Smooth muscle cell (in vitro differentiated cells): ENCODE measurements at regions not wholly inside any gene's neighbourhood (a gene's known extent, or its start where the extent isn't known, plus 50 kb on each side); places are given as distances from the start of the nearest gene placed in this dataset.

ENCODE experiments used
- DNase-seq: peaks from one replicate; lab custom pipeline; 2025; ENCODE audit not compliant: unreplicated experiment; lab: John Stamatoyannopoulos, UW
- H2AFZ ChIP-seq: fragments of 200-600 bp; sonication (generic); 2 replicates; pipeline ENCODE4 v1.6.0; 2016; ENCODE audit warnings: antibody characterized with exemption, low read depth, mild to moderate bottlenecking
- H3F3A ChIP-seq: fragments of 200-600 bp; sonication (generic); 2 replicates; pipeline ENCODE4 v1.6.0; 2017; ENCODE audit warnings: antibody characterized with exemption, low read depth
- H3K27ac ChIP-seq: fragments of 200-600 bp; sonication (generic); 2 replicates; pipeline ENCODE4 v1.5.1; 2016; ENCODE audit warnings: low read depth, mild to moderate bottlenecking
- H3K27me3 ChIP-seq: fragments of 200-600 bp; sonication (generic); 2 replicates; pipeline ENCODE4 v1.6.1; 2016; ENCODE audit warnings: low read depth, mild to moderate bottlenecking
- H3K36me3 ChIP-seq: fragments of 200-600 bp; sonication (generic); 2 replicates; pipeline ENCODE4 v1.5.1; 2016; ENCODE audit warnings: low read depth
- H3K4me1 ChIP-seq: fragments of 200-600 bp; sonication (generic); 2 replicates; pipeline ENCODE4 v1.5.1; 2016; ENCODE audit warnings: low read depth
- H3K4me2 ChIP-seq: fragments of 200-600 bp; sonication (generic); 2 replicates; pipeline ENCODE4 v1.6.0; 2016; ENCODE audit warnings: mild to moderate bottlenecking
- H3K4me3 ChIP-seq: fragments of 200-600 bp; sonication (generic); 2 replicates; pipeline ENCODE4 v1.5.1; 2016; ENCODE audit warnings: mild to moderate bottlenecking
- H3K79me2 ChIP-seq: fragments of 200-600 bp; sonication (generic); 2 replicates; pipeline ENCODE4 v1.6.0; 2016; ENCODE audit warnings: low read depth, mild to moderate bottlenecking
- H3K9ac ChIP-seq: fragments of 200-600 bp; sonication (generic); 2 replicates; pipeline ENCODE4 v1.6.0; 2016; ENCODE audit warnings: low read depth
- H3K9me3 ChIP-seq: fragments of 200-600 bp; sonication (generic); replicated peaks from 2 replicates; pipeline ENCODE4 v1.5.1; 2016; ENCODE audit warnings: low read depth
- H4K20me1 ChIP-seq: fragments of 200-600 bp; sonication (generic); 2 replicates; pipeline ENCODE4 v1.6.0; 2016; ENCODE audit warnings: low read depth
- CTCF ChIP-seq: fragments of 200-600 bp; sonication (generic); IDR thresholded peaks from 2 replicates; pipeline ENCODE4 v1.5.1; 2017; ENCODE audit warnings: borderline replicate concordance, mild to moderate bottlenecking, antibody characterized with exemption; ENCODE audit not compliant: insufficient read depth, poor library complexity, severe bottlenecking
- WGBS: methylation state at CpG from one replicate; pipeline ENCODE4 v1.1.7; 2016; ENCODE audit warnings: low lambda C conversion rate; 5-methylcytosine and 5-hydroxymethylcytosine counted together

DNA sequence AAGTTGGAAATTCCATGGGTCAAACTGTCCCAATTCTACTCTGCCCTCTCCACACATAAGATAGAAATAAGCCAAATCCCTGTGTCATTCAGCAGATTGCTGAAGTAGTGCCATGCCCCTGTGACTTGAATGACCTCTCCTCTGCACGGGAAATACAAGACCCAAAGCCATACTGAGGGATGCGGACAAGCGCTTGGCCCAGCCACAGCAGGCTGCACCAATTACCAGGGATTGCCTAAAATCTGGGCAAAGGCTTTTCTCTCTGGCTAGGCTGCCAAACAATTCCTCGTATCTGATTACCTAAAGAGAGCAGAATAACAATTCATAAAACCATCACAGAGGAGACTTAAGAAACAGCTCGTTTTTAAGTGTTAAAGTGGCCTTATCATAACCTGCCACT is 421.8 kb upstream of the JARID2 start:
- Histone ChIP-seq H3K4me1 (peaks cover 29% of the 10 kb centered on the region), H3K27ac (no peak overlapping the region), H3K79me2 (no peaks in the 10 kb centered on the region), H3K4me2 (no peak overlapping the region), H3K9ac (no peak overlapping the region), H3K36me3 (no peaks in the 10 kb centered on the region), H2AFZ (no peak overlapping the region), H3K9me3 (no peaks in the 10 kb centered on the region), H3F3A (no peaks in the 10 kb centered on the region), H3K27me3 (peaks cover 15% of the 10 kb centered on the region), H4K20me1 (no peaks in the 10 kb centered on the region), H3K4me3 (no peak overlapping the region)
- TF ChIP-seq CTCF, result no peak
- WGBS, result 80% methylated on average over 5 of the region's 5 CpGs
- no peak for DNase-seq

DNA sequence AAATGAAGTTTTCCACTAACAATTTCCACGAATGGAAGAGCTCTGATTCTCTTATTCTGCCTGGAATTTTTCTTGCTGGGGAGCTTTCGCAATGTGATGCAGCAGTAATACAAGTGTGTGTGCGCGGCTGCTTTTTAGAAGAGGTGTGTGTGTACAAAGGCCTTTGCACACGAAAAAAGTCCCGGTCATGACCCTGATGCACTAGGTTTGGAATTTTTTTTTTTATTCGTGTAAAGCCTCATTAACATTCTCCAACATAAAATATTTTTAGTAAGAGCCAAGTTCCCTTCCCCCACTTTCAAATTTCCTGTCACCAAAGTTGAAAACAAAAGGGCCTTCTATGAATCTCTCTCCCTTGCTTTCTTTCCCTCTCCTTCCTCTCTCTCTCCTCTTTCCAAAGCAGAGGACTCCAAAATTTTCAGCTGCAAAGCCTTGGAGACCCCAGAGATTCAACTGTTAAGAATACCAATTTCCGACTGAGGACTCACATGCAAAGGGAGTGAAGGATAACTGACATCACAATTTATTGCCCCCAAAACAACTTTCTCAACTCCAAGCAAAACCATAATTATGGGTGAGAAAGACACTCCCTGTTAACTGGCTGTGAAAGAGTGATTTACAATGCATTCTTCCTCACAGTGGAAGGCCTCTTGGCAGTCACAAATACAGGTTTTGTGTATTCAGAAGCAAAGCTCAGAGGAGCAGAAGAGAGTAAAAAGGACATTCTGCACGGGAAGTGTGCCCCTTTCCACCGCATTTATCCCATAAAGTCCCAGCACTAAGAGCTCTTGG is 421.2 kb upstream of the JARID2 start:
- no peak for TF ChIP-seq CTCF
- no peak for DNase-seq
- Histone ChIP-seq H2AFZ (no peak overlapping the region), H3K4me1 (peaks cover 29% of the 10 kb centered on the region), H3K27me3 (peaks cover 15% of the 10 kb centered on the region), H3K4me3 (no peak overlapping the region), H4K20me1 (no peaks in the 10 kb centered on the region), H3K4me2 (no peak overlapping the region), H3K9ac (no peak overlapping the region), H3K36me3 (no peaks in the 10 kb centered on the region), H3F3A (no peaks in the 10 kb centered on the region), H3K27ac (no peak overlapping the region), H3K79me2 (no peaks in the 10 kb centered on the region), H3K9me3 (no peaks in the 10 kb centered on the region)
- WGBS, result 61% methylated on average over 10 of the region's 10 CpGs

DNA sequence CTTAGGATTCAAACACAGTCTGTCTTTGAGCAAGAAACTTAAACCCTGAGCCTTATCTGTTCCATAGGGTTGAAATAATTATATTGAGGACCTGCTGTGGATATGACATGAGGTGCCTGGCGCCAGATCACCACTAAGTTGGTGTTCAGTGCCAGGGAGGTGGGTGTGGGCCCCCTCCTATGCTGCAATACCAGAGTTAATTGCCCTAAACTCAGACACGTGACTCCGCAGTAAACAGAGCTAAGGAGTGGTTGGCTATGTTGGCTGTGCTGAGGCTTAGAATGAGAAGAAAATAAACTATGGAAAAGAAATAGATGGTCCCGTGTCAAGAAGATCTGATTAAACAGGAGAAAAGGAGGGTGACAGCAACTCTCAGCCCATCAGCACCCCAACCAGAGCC is 419.4 kb upstream of the JARID2 start:
- no peaks in the 10 kb centered on the region for H3K9me3 ChIP-seq
- no peak for DNase-seq
- H3K27ac ChIP-seq, result no peak overlapping the region
- 81% methylated on average over 4 of the region's 4 CpGs for WGBS
- H3F3A ChIP-seq, result no peaks in the 10 kb centered on the region
- H3K79me2 ChIP-seq, result no peaks in the 10 kb centered on the region
- peaks cover 29% of the 10 kb centered on the region for H3K4me1 ChIP-seq
- H3K4me2 ChIP-seq, result no peak overlapping the region
- no peak overlapping the region for H2AFZ ChIP-seq
- no peaks in the 10 kb centered on the region for H3K36me3 ChIP-seq
- H4K20me1 ChIP-seq, result no peaks in the 10 kb centered on the region
- no peak for TF ChIP-seq CTCF
- H3K9ac ChIP-seq, result no peak overlapping the region
- H3K4me3 ChIP-seq, result no peak overlapping the region
- H3K27me3 ChIP-seq, result peaks cover 19% of the 10 kb centered on the region

DNA sequence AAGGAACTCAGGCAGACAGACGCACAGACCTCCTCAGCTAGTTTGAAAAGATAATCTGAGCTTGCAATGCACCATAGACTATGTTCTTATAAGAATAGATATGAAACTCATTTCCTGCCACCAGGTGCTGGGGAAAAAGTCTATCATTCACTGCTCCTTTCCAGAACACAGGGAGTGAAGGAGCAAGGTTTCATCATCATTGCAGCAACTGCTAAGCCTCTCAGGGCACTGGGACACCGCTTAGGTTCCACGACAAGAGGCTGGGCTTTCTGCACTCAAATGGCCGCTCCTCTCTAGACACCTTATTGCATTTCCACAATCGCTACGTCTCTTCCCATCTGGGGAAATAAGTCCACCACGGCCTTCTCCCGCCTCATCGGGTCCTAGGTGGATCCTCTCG is 418.5 kb upstream of the JARID2 start:
- no peak overlapping the region for H3K4me2 ChIP-seq
- peaks cover 33% of the 10 kb centered on the region for H3K4me1 ChIP-seq
- no peak overlapping the region for H3K27ac ChIP-seq
- no peak overlapping the region for H2AFZ ChIP-seq
- no peaks in the 10 kb centered on the region for H4K20me1 ChIP-seq
- 96% methylated on average over 10 of the region's 10 CpGs for WGBS
- H3K27me3 ChIP-seq, result peaks cover 18% of the 10 kb centered on the region
- no peaks in the 10 kb centered on the region for H3K79me2 ChIP-seq
- no peak for TF ChIP-seq CTCF
- no peaks in the 10 kb centered on the region for H3F3A ChIP-seq
- no peak overlapping the region for H3K4me3 ChIP-seq
- no peaks in the 10 kb centered on the region for H3K36me3 ChIP-seq
- no peak overlapping the region for H3K9ac ChIP-seq
- no peak for DNase-seq
- H3K9me3 ChIP-seq, result no peaks in the 10 kb centered on the region
